OCI-LY3 (cell line): ENCODE measurements at regions not wholly inside any gene's neighbourhood (a gene's known extent, or its start where the extent isn't known, plus 50 kb on each side); places are given as distances from the start of the nearest gene placed in this dataset.

Experiments used
- H2AFZ ChIP-seq: fragments of 200-600, 300-600 bp; shearing (Covaris generic); 2 replicates; pipeline ENCODE4 v1.6.0; 2014; ENCODE audit warnings: antibody characterized with exemption, low read depth, low read length
- H3K27ac ChIP-seq: fragments of 200-600, 300-600 bp; sonication (generic); 2 replicates; pipeline ENCODE4 v1.5.1; 2014; ENCODE audit warnings: mild to moderate bottlenecking, low read length, moderate library complexity, mixed read lengths
- H3K27me3 ChIP-seq: fragments of 200-600, 300-600 bp; sonication (generic); 2 replicates; pipeline ENCODE4 v1.6.1; 2014; ENCODE audit warnings: low read depth, low read length, mixed read lengths
- H3K36me3 ChIP-seq: fragments of 200-600, 300-600 bp; sonication (generic); replicated peaks from 2 replicates; pipeline ENCODE3; 2014; ENCODE audit warnings: low read depth, low read length, mixed read lengths
- H3K4me1 ChIP-seq: fragments of 300-600, 200-600 bp; sonication (generic); 2 replicates; pipeline ENCODE4 v1.6.1; 2014; ENCODE audit warnings: low read length, mixed read lengths
- H3K4me2 ChIP-seq: fragments of 200-600, 300-600 bp; sonication (generic); 2 replicates; pipeline ENCODE4 v1.6.1; 2014; ENCODE audit warnings: low read length, mixed read lengths
- H3K4me3 ChIP-seq: fragments of 300-600, 200-600 bp; sonication (generic); 2 replicates; pipeline ENCODE4 v1.5.1; 2014; ENCODE audit warnings: antibody characterized with exemption, mild to moderate bottlenecking, low read length, moderate library complexity
- H3K79me2 ChIP-seq: fragments of 300-600, 200-600 bp; shearing (Covaris generic); 2 replicates; pipeline ENCODE4 v1.6.1; 2014; ENCODE audit warnings: mild to moderate bottlenecking, low read length, mixed read lengths
- H3K9ac ChIP-seq: fragments of 300-600, 200-600 bp; shearing (Covaris generic); 2 replicates; pipeline ENCODE4 v1.6.0; 2014; ENCODE audit warnings: mild to moderate bottlenecking, low read length, moderate library complexity
- H3K9me3 ChIP-seq: fragments of 200-600, 300-600 bp; shearing (Covaris generic); 2 replicates; pipeline ENCODE4 v1.6.1; 2014; ENCODE audit warnings: low read length, mixed read lengths; ENCODE audit not compliant: insufficient read depth
- H4K20me1 ChIP-seq: fragments of 200-600, 300-600 bp; sonication (generic); 2 replicates; pipeline ENCODE4 v1.6.1; 2016; ENCODE audit warnings: low read length, mixed read lengths; ENCODE audit not compliant: insufficient read depth
- CTCF ChIP-seq: fragments of 200-600, 300-600 bp; sonication (generic); IDR thresholded peaks from 2 replicates; pipeline ENCODE4 v1.5.1; 2014; ENCODE audit warnings: antibody characterized with exemption, low read length, low read depth
- EZH2phosphoT487 ChIP-seq: fragments of 200-600 bp; shearing (Covaris generic); IDR thresholded peaks from 2 replicates; pipeline ENCODE4 v1.6.1; 2018; ENCODE audit warnings: antibody characterized with exemption, mixed run types, low read depth

- Histone ChIP-seq H3K9me3 (no peaks in the 10 kb centered on the region), H3K27ac (no peak overlapping the region), H3K27me3 (no peaks in the 10 kb centered on the region), H4K20me1 (no peaks in the 10 kb centered on the region), H3K36me3 (no peaks in the 10 kb centered on the region), H3K9ac (no peak overlapping the region), H2AFZ (no peak overlapping the region), H3K79me2 (no peaks in the 10 kb centered on the region), H3K4me3 (no peak overlapping the region), H3K4me1 (no peaks in the 10 kb centered on the region), H3K4me2 (no peak overlapping the region)
- TF ChIP-seq CTCF (no peak), EZH2phosphoT487 (no peak)
These were observed 1052.0 kb downstream of the DIAPH3 start for GRCh38 chr13:59111751-59112171.

- Histone ChIP-seq H3K4me2 (no peak overlapping the region), H4K20me1 (no peaks in the 10 kb centered on the region), H3K9me3 (no peaks in the 10 kb centered on the region), H2AFZ (no peak overlapping the region), H3K36me3 (no peaks in the 10 kb centered on the region), H3K4me3 (no peak overlapping the region), H3K27me3 (no peaks in the 10 kb centered on the region), H3K79me2 (no peaks in the 10 kb centered on the region), H3K27ac (no peak overlapping the region), H3K4me1 (no peaks in the 10 kb centered on the region), H3K9ac (no peak overlapping the region)
- TF ChIP-seq EZH2phosphoT487, result no peak
- no peak for TF ChIP-seq CTCF
These were observed 1051.5 kb downstream of the DIAPH3 start for GRCh38 chr13:59112221-59112718.

- H3K27ac ChIP-seq, result no peak overlapping the region
- no peaks in the 10 kb centered on the region for H3K9me3 ChIP-seq
- H3K79me2 ChIP-seq, result no peaks in the 10 kb centered on the region
- no peaks in the 10 kb centered on the region for H4K20me1 ChIP-seq
- no peaks in the 10 kb centered on the region for H3K36me3 ChIP-seq
- no peaks in the 10 kb centered on the region for H3K27me3 ChIP-seq
- no peak overlapping the region for H3K4me3 ChIP-seq
- H2AFZ ChIP-seq, result no peak overlapping the region
- no peak overlapping the region for H3K9ac ChIP-seq
- H3K4me1 ChIP-seq, result peaks cover 9% of the 10 kb centered on the region
- TF ChIP-seq EZH2phosphoT487, result no peak
- TF ChIP-seq CTCF, result no peak
- peak overlapping the region; percentile 2; the same call in 1 of the 2 replicates for H3K4me2 ChIP-seq
These were observed 1044.3 kb downstream of the DIAPH3 start for GRCh38 chr13:59119475-59119874.

GRCh38 chr13:59120297-59120843, 1043.4 kb downstream of the DIAPH3 start:
- TF ChIP-seq CTCF (no peak), EZH2phosphoT487 (no peak)
- H2AFZ ChIP-seq, result no peak overlapping the region
- peaks cover 9% of the 10 kb centered on the region for H3K4me1 ChIP-seq
- no peak overlapping the region for H3K9ac ChIP-seq
- no peaks in the 10 kb centered on the region for H3K36me3 ChIP-seq
- no peaks in the 10 kb centered on the region for H3K27me3 ChIP-seq
- no peak overlapping the region for H3K27ac ChIP-seq
- H3K79me2 ChIP-seq, result no peaks in the 10 kb centered on the region
- H3K4me2 ChIP-seq, result no peak overlapping the region
- no peaks in the 10 kb centered on the region for H4K20me1 ChIP-seq
- no peak overlapping the region for H3K4me3 ChIP-seq
- no peaks in the 10 kb centered on the region for H3K9me3 ChIP-seq
